B cell (primary cell): ENCODE measurements at regions not wholly inside any gene's neighbourhood (a gene's known extent, or its start where the extent isn't known, plus 50 kb on each side); places are given as distances from the start of the nearest gene placed in this dataset.

Experiments
- ATAC-seq: fragments of 200-7000 bp; cut with Tn5 transposase; one replicate; pipeline ENCODE4 v1.10.0; 2021; ENCODE audit warnings: low read depth, mild to moderate bottlenecking, moderate number of reproducible peaks, moderate library complexity
- CTCF ChIA-PET: fragments of 350-600 bp; sonication (Branson Sonifier 250); formaldehyde crosslinking; loops from one replicate; lab custom pipeline; 2021; ENCODE audit warnings: antibody characterized with exemption, inconsistent platforms; lab: Charles Lee
- POLR2A ChIA-PET: fragments of 350-600 bp; sonication (Branson Sonifier 250); formaldehyde crosslinking; loops from one replicate; lab custom pipeline; 2021; ENCODE audit warnings: antibody characterized with exemption; lab: Charles Lee
- DNase-seq: peaks from one replicate; pipeline ENCODE4 v3.0.0; 2013
- H2AFZ ChIP-seq: 2 replicates; pipeline ENCODE4 v1.6.1; 2012; ENCODE audit warnings: mild to moderate bottlenecking, low read depth, low read length; ENCODE audit not compliant: insufficient read depth, poor library complexity, severe bottlenecking
- H3K27ac ChIP-seq, 2 donors: 1 replicate in 1 of 2; 2 replicates in 1 of 2; pipeline ENCODE4 v1.5.1; 2012 to 2013; ENCODE audit warnings: low read length in 2 of 2, mild to moderate bottlenecking in 2 of 2, moderate library complexity in 1 of 2
- H3K27me3 ChIP-seq, 4 experiments: fragments of 200-600 bp in 1 of 4; sonication (generic) in 1 of 4; replicated peaks in 1 of 4; 1 replicate in 2 of 4; 2 replicates in 2 of 4; pipeline versions ENCODE4 v1.6.1 to v1.7.0; 2013 to 2016; ENCODE audit warnings: low read length in 3 of 4, mild to moderate bottlenecking in 2 of 4, mixed read lengths in 1 of 4, moderate library complexity in 1 of 4; ENCODE audit not compliant: insufficient read depth in 4 of 4, control insufficient read depth in 3 of 4; ENCODE audit errors: control extremely low read depth in 1 of 4
- H3K36me3 ChIP-seq, 2 experiments: replicated peaks in 1 of 2; 1 replicate in 1 of 2; 2 replicates in 1 of 2; pipeline versions ENCODE4 v1.6.1 to v1.7.1; 2013; ENCODE audit warnings: low read length in 1 of 2; ENCODE audit not compliant: insufficient read depth in 2 of 2, control insufficient read depth in 1 of 2; ENCODE audit errors: control extremely low read depth in 1 of 2, extremely low read depth in 1 of 2
- H3K4me1 ChIP-seq, 2 donors: fragments of 200-600 bp in 1 of 2; sonication (generic) in 1 of 2; 1 replicate in 1 of 2; 2 replicates in 1 of 2; pipeline versions ENCODE4 v1.5.1 to v1.6.1; 2013 to 2017; ENCODE audit warnings: low read length in 2 of 2; ENCODE audit not compliant: control insufficient read depth in 2 of 2, insufficient read depth in 2 of 2
- H3K4me2 ChIP-seq: replicated peaks from 2 replicates; pipeline ENCODE3; 2012; ENCODE audit warnings: mild to moderate bottlenecking, low read depth, low read length; ENCODE audit not compliant: poor library complexity, severe bottlenecking
- H3K4me3 ChIP-seq, 5 experiments: fragments of 200-600 bp in 1 of 5; sonication (generic) in 1 of 5; 1 replicate in 3 of 5; 2 replicates in 2 of 5; pipeline versions ENCODE4 v1.5.1 to v1.7.0; 2011 to 2016; ENCODE audit warnings: low read length in 4 of 5, mild to moderate bottlenecking in 4 of 5, low read depth in 2 of 5, control low read depth in 1 of 5, moderate library complexity in 1 of 5; ENCODE audit not compliant: insufficient read depth in 1 of 5; ENCODE audit errors: control extremely low read depth in 1 of 5, extremely low read depth in 1 of 5
- H3K79me2 ChIP-seq: fragments of 200-600 bp; sonication (generic); one replicate; pipeline ENCODE4 v1.6.0; 2016; ENCODE audit warnings: low read length; ENCODE audit not compliant: control insufficient read depth, insufficient read depth
- H3K9ac ChIP-seq: fragments of 200-600 bp; sonication (generic); 2 replicates; pipeline ENCODE4 v1.6.1; 2017; ENCODE audit warnings: mild to moderate bottlenecking, low read length, moderate library complexity
- H3K9me3 ChIP-seq, 3 donors: one replicate each; pipeline versions ENCODE4 v1.6.1 to v1.7.1; 2013; ENCODE audit warnings: low read length in 2 of 3; ENCODE audit not compliant: control insufficient read depth in 2 of 3, insufficient read depth in 1 of 3; ENCODE audit errors: control extremely low read depth in 1 of 3
- H4K20me1 ChIP-seq: 2 replicates; pipeline ENCODE4 v1.6.0; 2012; ENCODE audit warnings: mild to moderate bottlenecking, low read length; ENCODE audit not compliant: insufficient read depth, control insufficient read depth, poor library complexity, severe bottlenecking
- H3K27ac Mint-ChIP-seq: one replicate; pipeline ENCODE4 v1.8.0; 2021; ENCODE audit warnings: mixed read lengths
- H3K27me3 Mint-ChIP-seq: one replicate; pipeline ENCODE4 v1.8.0; 2021; ENCODE audit warnings: mixed read lengths
- H3K4me1 Mint-ChIP-seq: one replicate; pipeline ENCODE4 v1.8.0; 2021; ENCODE audit warnings: mixed read lengths
- H3K4me3 Mint-ChIP-seq: one replicate; pipeline ENCODE4 v1.8.0; 2021; ENCODE audit warnings: mixed read lengths
- H3K9me3 Mint-ChIP-seq: one replicate; pipeline ENCODE4 v1.8.0; 2022; ENCODE audit warnings: mixed read lengths; ENCODE audit not compliant: insufficient read depth
- EZH2 ChIP-seq: IDR thresholded peaks from 2 replicates; pipeline ENCODE4 v1.6.1; 2012; ENCODE audit warnings: borderline replicate concordance, low read depth, mild to moderate bottlenecking, moderate library complexity, low read length; ENCODE audit not compliant: insufficient read depth, poor library complexity, severe bottlenecking
- WGBS: methylation state at CpG from one replicate; pipeline ENCODE4 v1.1.5; 2013; ENCODE audit warnings: missing lambda C conversion rate; ENCODE audit not compliant: insufficient coverage; 5-methylcytosine and 5-hydroxymethylcytosine counted together
- intact Hi-C: fragments of 100-400 bp; cut with micrococcal nuclease; formaldehyde crosslinking; loops from one replicate; pipeline ENCODE4 v1.10.0; 2022
- TF ChIP-seq, protein P1 (sequence below): fragments of 200-600 bp; IDR thresholded peaks from one replicate; pipeline ENCODE4 v1.8.0; 2022; ENCODE audit warnings: antibody characterized with exemption, mild to moderate bottlenecking

DNA sequence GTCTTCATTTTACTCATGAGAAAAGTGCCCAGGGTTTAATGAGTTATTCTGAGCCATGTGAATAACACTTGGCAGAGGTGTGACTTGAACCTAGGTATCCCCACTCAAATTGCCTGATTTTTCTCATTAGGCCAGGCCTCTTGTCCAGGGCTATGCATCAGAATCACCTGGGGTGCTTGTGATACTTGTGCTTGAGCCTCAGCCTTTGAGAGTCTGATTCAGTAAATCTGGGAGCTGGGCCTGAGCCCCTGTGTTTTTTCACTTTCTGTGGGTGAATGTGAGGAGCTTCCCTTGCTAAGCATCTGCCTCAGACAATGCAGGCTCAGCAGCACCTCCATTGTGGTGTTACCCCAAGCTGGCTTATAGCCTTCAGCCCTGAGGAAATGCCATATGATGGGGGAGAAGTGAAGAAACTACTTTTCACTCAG is 127.1 kb downstream of the S1PR1 start:
- H3K4me1 ChIP-seq: no peaks in the 10 kb centered on the region
- intact Hi-C loops: no loop called here
- no peak for DNase-seq
- H3K27me3 ChIP-seq: no peaks in the 10 kb centered on the region
- Mint-ChIP-seq H3K9me3 (no peaks in the 10 kb centered on the region), H3K4me3 (no peak overlapping the region), H3K4me1 (peaks cover 2% of the 10 kb centered on the region), H3K27me3 (no peaks in the 10 kb centered on the region), H3K27ac (no peak overlapping the region)
- H3K79me2 ChIP-seq: no peaks in the 10 kb centered on the region
- H3K9ac ChIP-seq: no peak overlapping the region
- H3K4me2 ChIP-seq: no peak overlapping the region
- POLR2A ChIA-PET: no interaction called here
- no peaks in the 10 kb centered on the region for H3K36me3 ChIP-seq
- peaks cover 0 to 11% (median 9%) of the 10 kb centered on the region in 3 donors for H3K9me3 ChIP-seq
- TF ChIP-seq, protein P1, sequence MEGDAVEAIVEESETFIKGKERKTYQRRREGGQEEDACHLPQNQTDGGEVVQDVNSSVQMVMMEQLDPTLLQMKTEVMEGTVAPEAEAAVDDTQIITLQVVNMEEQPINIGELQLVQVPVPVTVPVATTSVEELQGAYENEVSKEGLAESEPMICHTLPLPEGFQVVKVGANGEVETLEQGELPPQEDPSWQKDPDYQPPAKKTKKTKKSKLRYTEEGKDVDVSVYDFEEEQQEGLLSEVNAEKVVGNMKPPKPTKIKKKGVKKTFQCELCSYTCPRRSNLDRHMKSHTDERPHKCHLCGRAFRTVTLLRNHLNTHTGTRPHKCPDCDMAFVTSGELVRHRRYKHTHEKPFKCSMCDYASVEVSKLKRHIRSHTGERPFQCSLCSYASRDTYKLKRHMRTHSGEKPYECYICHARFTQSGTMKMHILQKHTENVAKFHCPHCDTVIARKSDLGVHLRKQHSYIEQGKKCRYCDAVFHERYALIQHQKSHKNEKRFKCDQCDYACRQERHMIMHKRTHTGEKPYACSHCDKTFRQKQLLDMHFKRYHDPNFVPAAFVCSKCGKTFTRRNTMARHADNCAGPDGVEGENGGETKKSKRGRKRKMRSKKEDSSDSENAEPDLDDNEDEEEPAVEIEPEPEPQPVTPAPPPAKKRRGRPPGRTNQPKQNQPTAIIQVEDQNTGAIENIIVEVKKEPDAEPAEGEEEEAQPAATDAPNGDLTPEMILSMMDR: no peak
- no peak for TF ChIP-seq EZH2
- no peak for ATAC-seq
- no peak overlapping the region for H2AFZ ChIP-seq
- no peaks in the 10 kb centered on the region for H4K20me1 ChIP-seq
- CTCF ChIA-PET: interaction anchor here (1.3 kb wide), 1 partner anchor 75 kb away, joined by 3 read pairs; no protein-coding TSS in a partner anchor
- no peak overlapping the region for H3K27ac ChIP-seq
- H3K4me3 ChIP-seq: no peak overlapping the region

DNA sequence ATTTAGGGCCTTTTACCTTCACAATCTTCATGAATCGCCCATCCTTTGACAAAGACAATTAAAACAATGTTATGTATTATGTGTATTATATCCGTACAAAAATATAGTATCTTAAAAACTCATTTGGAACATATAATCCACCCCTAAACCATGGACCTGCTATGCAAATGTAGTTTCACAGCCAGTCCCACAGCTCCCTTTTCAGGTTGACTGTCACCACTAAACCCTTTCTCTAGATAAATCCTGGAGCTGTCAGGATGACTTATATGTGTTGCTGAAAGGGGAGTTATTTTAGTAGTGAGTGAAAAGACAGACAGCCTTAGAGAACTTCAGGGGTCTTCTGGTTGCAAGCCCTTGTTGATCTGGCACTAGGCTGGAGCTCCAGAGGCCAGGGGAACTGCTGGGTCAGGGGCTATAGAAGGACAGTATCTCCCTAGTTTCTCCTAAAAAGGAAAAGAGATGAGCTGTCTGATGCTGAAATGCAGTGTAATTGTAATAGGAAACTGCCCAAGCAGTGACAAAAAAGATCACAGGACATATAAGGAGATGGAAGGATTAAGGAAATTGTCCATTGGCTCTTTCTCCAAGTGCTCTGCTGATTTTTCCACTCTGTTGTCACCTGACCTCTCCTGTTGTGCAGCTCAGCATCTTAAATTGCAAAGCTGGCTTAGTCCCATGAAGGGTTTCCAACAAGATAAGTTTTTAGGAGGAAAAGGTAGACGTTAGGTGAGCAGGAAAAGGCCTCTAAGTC is 127.7 kb downstream of the S1PR1 start:
- H3K4me3 Mint-ChIP-seq: no peak overlapping the region
- no peaks in the 10 kb centered on the region for H3K9me3 Mint-ChIP-seq
- H3K79me2 ChIP-seq: no peaks in the 10 kb centered on the region
- intact Hi-C loops: no loop called here
- no peak overlapping the region for H3K4me3 ChIP-seq
- no peaks in the 10 kb centered on the region for H4K20me1 ChIP-seq
- ATAC-seq (no peak), DNase-seq (no peak)
- no peak for TF ChIP-seq EZH2
- TF ChIP-seq, protein P1: no peak
- POLR2A ChIA-PET: no interaction called here
- no peaks in the 10 kb centered on the region for H3K27me3 Mint-ChIP-seq
- no peaks in the 10 kb centered on the region for H3K4me1 ChIP-seq
- H3K36me3 ChIP-seq: no peaks in the 10 kb centered on the region
- no peaks in the 10 kb centered on the region for H3K27me3 ChIP-seq
- H3K27ac Mint-ChIP-seq: no peak overlapping the region
- peaks cover 0 to 11% (median 9%) of the 10 kb centered on the region in 3 donors for H3K9me3 ChIP-seq
- WGBS: 100% methylated on average over 1 of the region's 3 CpGs
- H2AFZ ChIP-seq: no peak overlapping the region
- no peak overlapping the region for H3K9ac ChIP-seq
- H3K4me1 Mint-ChIP-seq: peaks cover 2% of the 10 kb centered on the region
- CTCF ChIA-PET: interaction anchor here (1.3 to 1.6 kb wide), 2 partner anchors 10 to 76 kb away, joined by 3 to 4 read pairs; no protein-coding TSS in a partner anchor
- H3K27ac ChIP-seq: no peak overlapping the region
- H3K4me2 ChIP-seq: no peak overlapping the region
